Sciatic nerve (tissue), 2 donors: ENCODE measurements at regions not wholly inside any gene's neighbourhood (a gene's known extent, or its start where the extent isn't known, plus 50 kb on each side); places are given as distances from the start of the nearest gene placed in this dataset.

ENCODE experiments used
- ATAC-seq: fragments of 200-7000 bp; cut with Tn5 transposase; one replicate; pipeline ENCODE4 v1.9.1; 2020; ENCODE audit warnings: mild to moderate bottlenecking, moderate library complexity
- DNase-seq: peaks from one replicate; pipeline ENCODE4 v3.0.0-alpha.2; 2020; ENCODE audit warnings: low spot score
- intact Hi-C: fragments of 100-400 bp; cut with DNase I; formaldehyde crosslinking; loops from one replicate; pipeline ENCODE4 v1.14.2; 2022
- donor health status: DM: no; HTN: no; CAD: no.
- donor health status: DM: no; HTN: no; CAD: no.

DNA sequence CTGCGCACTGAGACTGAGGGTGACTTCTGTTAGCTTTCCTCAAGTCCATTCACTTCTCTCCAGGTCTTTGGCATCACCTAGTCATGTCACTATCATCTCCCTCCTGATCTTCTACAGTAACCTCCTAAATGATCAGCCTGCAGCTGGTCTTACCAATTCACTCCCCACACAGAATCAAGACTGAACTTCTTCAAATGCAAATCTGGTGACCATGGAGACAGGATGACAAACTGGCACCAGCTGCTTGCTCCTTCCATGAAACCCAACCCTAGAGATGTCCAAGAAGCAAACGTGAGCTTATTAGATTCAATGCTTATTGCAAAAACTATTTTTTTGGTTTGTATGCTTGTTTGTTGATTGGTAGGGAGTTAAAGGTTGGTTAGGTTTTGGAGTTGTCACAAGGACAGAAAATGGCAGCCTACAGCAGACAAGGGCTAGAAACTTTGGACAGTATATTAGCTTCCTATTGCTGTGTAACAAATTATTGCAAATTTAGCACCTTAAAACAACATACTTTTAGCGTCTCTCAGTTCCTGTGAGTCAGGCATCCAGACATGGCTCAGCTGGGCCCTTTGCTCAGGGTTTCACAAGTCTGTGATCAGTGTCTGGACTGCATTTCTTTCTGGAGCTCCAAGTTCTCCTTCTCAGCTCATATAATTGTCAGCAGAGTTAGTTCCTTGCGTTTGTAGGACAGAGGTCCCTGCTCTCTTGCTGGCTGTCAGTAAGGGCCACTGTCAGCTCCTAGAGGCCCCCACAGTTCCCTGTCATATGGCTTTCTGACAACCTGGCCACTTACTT, 53.3 kb upstream of the GJA8 start:
- intact Hi-C loops, result no loop called here
- ATAC-seq (no peak), DNase-seq (no peak)

GRCh38 chr1:147850737-147851136, 51.9 kb upstream of the GJA8 start:
- intact Hi-C loops, result no loop called here
- ATAC-seq (no peak), DNase-seq (no peak)

GRCh38 chr1:147851149-147851548, 51.4 kb upstream of the GJA8 start:
- intact Hi-C loops, result no loop called here
- no peak for DNase-seq
- no peak for ATAC-seq

GRCh38 chr1:147852706-147853225, 49.8 kb upstream of the GJA8 start:
- ATAC-seq, result no peak
- DNase-seq, result no peak
- intact Hi-C loops, result no loop called here
